Hematopoietic multipotent progenitor cell (in vitro differentiated cells): ENCODE measurements at regions not wholly inside any gene's neighbourhood (a gene's known extent, or its start where the extent isn't known, plus 50 kb on each side); places are given as distances from the start of the nearest gene placed in this dataset.
A peak's percentile ranks its signal among the peaks of the same experiment; 100 is the strongest.

Experiments
- DNase-seq, 3 donors: peaks; one replicate each; pipeline ENCODE4 v3.0.0-alpha.2; 2011 to 2015; ENCODE audit warnings: low read depth in 2 of 3, low spot score in 2 of 3

- no peak for DNase-seq
Observed at GRCh38 chrX:19172741-19173140, 50.5 kb upstream of the ADGRG2 start.

- no peak for DNase-seq
Observed at GRCh38 chrX:19174401-19175025, 52.2 kb upstream of the ADGRG2 start.

- no peak for DNase-seq
Observed at GRCh38 chrX:19176901-19177630, 54.8 kb upstream of the ADGRG2 start.

GRCh38 chrX:19177721-19178120 is 55.5 kb upstream of the ADGRG2 start:
- DNase-seq, result no peak

- DNase-seq, result no peak
Observed at GRCh38 chrX:19178402-19178801, 56.1 kb upstream of the ADGRG2 start.

GRCh38 chrX:19179389-19179788 is 57.1 kb upstream of the ADGRG2 start:
- no peak for DNase-seq

GRCh38 chrX:19181345-19181744 is 59.1 kb upstream of the ADGRG2 start:
- no peak for DNase-seq

- DNase-seq, result no peak
Observed at GRCh38 chrX:19182785-19183184, 60.5 kb upstream of the ADGRG2 start.

- no peak for DNase-seq
Observed at GRCh38 chrX:19183761-19184477, 61.7 kb upstream of the ADGRG2 start.

- DNase-seq, result no peak
Observed at GRCh38 chrX:19188566-19188965, 66.3 kb upstream of the ADGRG2 start.

GRCh38 chrX:19190902-19191301 is 68.6 kb upstream of the ADGRG2 start:
- no peak for DNase-seq

- no peak for DNase-seq
Observed at GRCh38 chrX:19193565-19193964, 71.3 kb upstream of the ADGRG2 start.

GRCh38 chrX:19194285-19195242 is 72.3 kb upstream of the ADGRG2 start:
- DNase-seq, result no peak

- no peak for DNase-seq
Observed at GRCh38 chrX:19195243-19195610, 73.0 kb upstream of the ADGRG2 start.

GRCh38 chrX:19198473-19198872 is 76.2 kb upstream of the ADGRG2 start:
- DNase-seq, result no peak

- no peak for DNase-seq
Observed at GRCh38 chrX:19202171-19202570, 79.9 kb upstream of the ADGRG2 start.

- no peak for DNase-seq
Observed at GRCh38 chrX:19204636-19205035, 82.4 kb upstream of the ADGRG2 start.

- DNase-seq, result no peak
Observed at GRCh38 chrX:19212037-19212436, 89.8 kb upstream of the ADGRG2 start.

- no peak for DNase-seq
Observed at GRCh38 chrX:19213610-19214152, 91.4 kb upstream of the ADGRG2 start.

GRCh38 chrX:19214311-19214710 is 92.0 kb upstream of the ADGRG2 start:
- DNase-seq, result no peak

- DNase-seq, result peak in 1 of 3 donors; percentile 1
Observed at GRCh38 chrX:19225909-19226308, 103.6 kb upstream of the ADGRG2 start.
